ENCODE measurements at regions not wholly inside any gene's neighbourhood (a gene's known extent, or its start where the extent isn't known, plus 50 kb on each side); places are given as distances from the start of the nearest gene placed in this dataset.

DNA sequence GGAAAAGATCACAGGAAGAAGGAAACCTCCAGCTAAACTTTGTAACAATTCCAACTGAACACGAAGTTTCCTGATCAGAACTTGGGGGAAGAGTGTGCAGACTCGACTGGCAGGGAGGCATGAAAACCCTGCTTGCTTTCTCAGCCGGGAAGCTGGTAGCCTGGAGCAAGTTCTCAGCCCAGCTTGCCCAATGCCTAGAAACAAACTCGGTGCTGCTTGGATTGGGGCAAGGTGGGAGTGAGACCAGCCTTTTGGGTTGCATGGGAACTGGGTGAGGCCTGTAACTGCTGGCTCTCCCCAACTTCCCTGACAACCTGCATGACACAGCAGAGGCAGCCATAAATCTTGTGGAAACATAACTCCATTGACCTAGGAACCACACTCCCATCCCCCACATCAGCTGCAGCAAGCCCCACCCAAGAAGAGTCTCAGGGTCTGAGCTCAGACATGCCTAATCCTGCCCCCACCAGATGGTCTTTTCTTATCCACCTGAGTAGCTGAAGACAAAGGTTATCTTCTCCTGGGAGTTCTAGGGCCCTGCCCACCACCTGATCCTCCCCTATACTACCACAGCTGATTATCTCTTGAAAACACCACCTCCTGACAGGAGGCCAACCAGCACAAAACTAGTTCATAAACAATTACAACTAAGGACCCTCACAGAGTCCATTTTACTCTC is 1859.7 kb upstream of the CELF4 start:
- ChIA-PET CTCF (ENCODE audit: partially characterized antibody) (no interaction called here), POLR2A (ENCODE audit: partially characterized antibody) (no interaction called here)
- no peak for FAIRE-seq
- no peak overlapping the region for H3K56ac ChIP-seq (replicated peaks; ENCODE audit: insufficient read length, low read depth, low read length)
- no peaks in the 10 kb centered on the region for H3K4me1 ChIP-seq (replicated peaks in 1 of 4; ENCODE audit: control insufficient read depth in 3 of 4, insufficient read depth in 4 of 4, low read length in 3 of 4)
- H4K8ac ChIP-seq (ENCODE audit: extremely low read depth, insufficient read depth, low read length): no peak overlapping the region
- peaks cover 0 to 5% of the 10 kb centered on the region in 2 experiments; a peak in 1 of 4 replicates for H3K9me3 ChIP-seq (ENCODE audit: insufficient read depth in 2 of 2, low read depth in 1 of 2, low read length in 1 of 2)
- H4K20me1 ChIP-seq (replicated peaks in 1 of 2; ENCODE audit: control insufficient read depth in 1 of 2, insufficient read depth in 2 of 2, low read length in 2 of 2): no peaks in the 10 kb centered on the region
- WGBS, 2 experiments (ENCODE audit: extremely low coverage in 1 of 2, insufficient coverage in 1 of 2, insufficient read length in 1 of 2, insufficient replicate concordance in 2 of 2, low coverage in 1 of 2, low lambda C conversion rate in 2 of 2, missing lambda C conversion rate in 1 of 2): 84% methylated on average over 4 of the region's 4 CpGs; no CpG with 5 or more reads in 1 of the 2 experiments
- no peak overlapping the region for H3K27ac ChIP-seq (ENCODE audit: low read depth, low read length)
- no peak overlapping the region for H2AK5ac ChIP-seq (ENCODE audit: low read depth, low read length)
- TF ChIP-seq CHD2 (IDR thresholded peaks at IDR 0.05; ENCODE audit: low read length): no peak
- no peak for TF ChIP-seq YY1 (IDR thresholded peaks at IDR 0.05; ENCODE audit: low read depth, low read length)
- TF ChIP-seq TCF12 (IDR thresholded peaks at IDR 0.05; ENCODE audit: low read depth, low read length): no peak
- no peak for TF ChIP-seq TBP (IDR thresholded peaks at IDR 0.05; ENCODE audit: low read depth, low read length)
- no peak for TF ChIP-seq BACH1 (IDR thresholded peaks at IDR 0.05; ENCODE audit: low read length)
- TF ChIP-seq EZH2 (IDR thresholded peaks at IDR 0.05; ENCODE audit: low read depth, low read length, severe bottlenecking): no peak
- TF ChIP-seq BRCA1 (IDR thresholded peaks at IDR 0.05; ENCODE audit: low read depth, low read length): no peak
- TF ChIP-seq SRF (IDR thresholded peaks at IDR 0.05; ENCODE audit: low read depth, low read length): no peak
- TF ChIP-seq SIX5 (IDR thresholded peaks at IDR 0.05; ENCODE audit: low read depth, low read length): no peak
- no peak for TF ChIP-seq POLR2AphosphoS5 (IDR thresholded peaks at IDR 0.05; ENCODE audit: low read depth, low read length)
- no peak for TF ChIP-seq RBBP5 (IDR thresholded peaks at IDR 0.05; ENCODE audit: borderline replicate concordance, low read depth, low read length)
- no peak for TF ChIP-seq RXRA (IDR thresholded peaks at IDR 0.05; ENCODE audit: insufficient read depth, low read depth, low read length)
- no peak for TF ChIP-seq RNF2 (IDR thresholded peaks at IDR 0.05; ENCODE audit: borderline replicate concordance, low read depth, low read length, missing control alignments, poor library complexity, severe bottlenecking)
- H2BK12ac ChIP-seq (ENCODE audit: low read depth, low read length): no peak overlapping the region
- H3K4me3 ChIP-seq (ENCODE audit: extremely low read depth in 1 of 4, insufficient read depth in 2 of 4, low read depth in 3 of 4, low read length in 4 of 4): no peak overlapping the region
- H3K14ac ChIP-seq (ENCODE audit: insufficient read length): no peak overlapping the region
- H2BK120ac ChIP-seq (replicated peaks; ENCODE audit: low read depth, low read length): no peak overlapping the region
- no peak for DNase-seq (ENCODE audit: low read depth in 1 of 2, low spot score in 2 of 2)
- no peak overlapping the region for H3K4me2 ChIP-seq (ENCODE audit: insufficient read depth in 1 of 2, low read depth in 2 of 2, low read length in 2 of 2)
- no peak overlapping the region for H3K4ac ChIP-seq (replicated peaks; ENCODE audit: insufficient read length, low read depth, low read length)
- H3K23ac ChIP-seq (ENCODE audit: insufficient read length): no peak overlapping the region
- no peak overlapping the region for H2BK20ac ChIP-seq (ENCODE audit: low read length)
- no peaks in the 10 kb centered on the region for H3K36me3 ChIP-seq (ENCODE audit: control insufficient read depth in 2 of 4, insufficient read depth in 4 of 4, low read length in 3 of 4)
- H4K5ac ChIP-seq (ENCODE audit: insufficient read length, low read depth, low read length): no peak overlapping the region
- no peak overlapping the region for H2BK15ac ChIP-seq (ENCODE audit: low read length)
- H3K27me3 ChIP-seq (replicated peaks in 1 of 4; ENCODE audit: control insufficient read depth in 3 of 4, extremely low read depth in 1 of 4, insufficient read depth in 3 of 4, low read length in 3 of 4): peaks cover 0 to 1% (median 0%) of the 10 kb centered on the region in 4 experiments; a peak in 1 of 7 replicates
- no peaks in the 10 kb centered on the region for H3K79me2 ChIP-seq (ENCODE audit: control insufficient read depth in 1 of 2, insufficient read depth in 2 of 2, low read length in 2 of 2)
- no peak overlapping the region for H2AFZ ChIP-seq (ENCODE audit: low read length)
- no peak overlapping the region for H2BK5ac ChIP-seq (ENCODE audit: low read depth, low read length)
- no peaks in the 10 kb centered on the region for H3K23me2 ChIP-seq (ENCODE audit: low read depth, low read length)
- H3K79me1 ChIP-seq (ENCODE audit: low read depth, low read length): no peaks in the 10 kb centered on the region
- H4K91ac ChIP-seq (replicated peaks; ENCODE audit: insufficient read length, low read length): no peak overlapping the region
- H3K9ac ChIP-seq (replicated peaks in 1 of 4; ENCODE audit: extremely low read depth in 1 of 4, low read depth in 3 of 4, low read length in 3 of 4): no peak overlapping the region
- no peak overlapping the region for H3K18ac ChIP-seq (ENCODE audit: extremely low read depth, low read length)

Data from H1 (cell line).